Activated B cell treated with CpG ODN at 0.5 μM for 24 hours (primary cell): ENCODE measurements at regions not wholly inside any gene's neighbourhood (a gene's known extent, or its start where the extent isn't known, plus 50 kb on each side); places are given as distances from the start of the nearest gene placed in this dataset.
"Not testable (repeated sequence)": the region's sequence is repeated elsewhere in the genome, so short reads cannot be mapped to it uniquely, and the experiment has no call there.

ENCODE experiments used
- ATAC-seq: fragments of 200-7000 bp; cut with Tn5 transposase; one replicate; pipeline ENCODE4 v1.10.0; 2021; ENCODE audit warnings: low read depth, mild to moderate bottlenecking, moderate library complexity
- CTCF ChIA-PET: fragments of 350-600 bp; sonication (Branson Sonifier 250); formaldehyde crosslinking; loops from one replicate; lab custom pipeline; 2021; ENCODE audit warnings: antibody characterized with exemption; lab: Charles Lee
- POLR2A ChIA-PET: fragments of 350-600 bp; sonication (Branson Sonifier 250); formaldehyde crosslinking; loops from one replicate; lab custom pipeline; 2021; ENCODE audit warnings: antibody characterized with exemption; lab: Charles Lee
- DNase-seq: peaks from one replicate; pipeline ENCODE4 v3.0.0; 2022
- H3K27ac Mint-ChIP-seq: one replicate; pipeline ENCODE4 v1.8.0; 2020; ENCODE audit warnings: mixed read lengths
- H3K27me3 Mint-ChIP-seq: one replicate; pipeline ENCODE4 v1.8.0; 2021; ENCODE audit warnings: mixed read lengths
- H3K36me3 Mint-ChIP-seq: one replicate; pipeline ENCODE4 v1.8.0; 2021; ENCODE audit warnings: low read depth, mixed read lengths
- H3K4me1 Mint-ChIP-seq: one replicate; pipeline ENCODE4 v1.8.0; 2021; ENCODE audit warnings: mixed read lengths
- H3K4me3 Mint-ChIP-seq: one replicate; pipeline ENCODE4 v1.8.0; 2020; ENCODE audit warnings: mild to moderate bottlenecking, mixed read lengths
- H3K9me3 Mint-ChIP-seq: one replicate; pipeline ENCODE4 v1.8.0; 2020; ENCODE audit warnings: mixed read lengths
- intact Hi-C: fragments of 100-400 bp; cut with micrococcal nuclease; formaldehyde crosslinking; loops from one replicate; pipeline ENCODE4 v1.15.1; 2024
- TF ChIP-seq, protein P1 (sequence below): fragments of 200-600 bp; IDR thresholded peaks from one replicate; pipeline ENCODE4 v1.8.0; 2022; ENCODE audit warnings: antibody characterized with exemption, mild to moderate bottlenecking

DNA sequence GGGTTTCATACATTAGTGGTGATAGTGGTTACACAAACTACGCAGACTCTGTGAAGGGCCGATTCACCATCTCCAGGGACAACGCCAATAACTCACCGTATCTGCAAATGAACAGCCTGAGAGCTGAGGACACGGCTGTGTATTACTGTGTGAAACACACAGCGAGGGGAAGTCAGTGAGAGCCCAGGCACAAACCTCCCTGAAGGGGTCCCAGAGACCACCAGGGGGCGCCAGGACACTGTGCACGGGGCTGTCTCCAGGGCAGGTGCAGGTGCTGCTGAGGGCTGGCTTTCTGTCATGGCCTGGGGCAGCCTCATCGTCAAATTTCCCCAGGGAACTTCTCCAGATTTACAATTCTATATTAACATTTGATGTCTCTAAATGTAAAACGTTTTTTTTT, 184.6 kb upstream of the TP53TG3C start:
- H3K9me3 Mint-ChIP-seq, ATAC-seq, POLR2A ChIA-PET, H3K4me3 Mint-ChIP-seq, intact Hi-C loops, H3K27ac Mint-ChIP-seq, H3K4me1 Mint-ChIP-seq, H3K36me3 Mint-ChIP-seq, CTCF ChIA-PET, H3K27me3 Mint-ChIP-seq: not testable (repeated sequence)
- DNase-seq = peak; percentile 25

DNA sequence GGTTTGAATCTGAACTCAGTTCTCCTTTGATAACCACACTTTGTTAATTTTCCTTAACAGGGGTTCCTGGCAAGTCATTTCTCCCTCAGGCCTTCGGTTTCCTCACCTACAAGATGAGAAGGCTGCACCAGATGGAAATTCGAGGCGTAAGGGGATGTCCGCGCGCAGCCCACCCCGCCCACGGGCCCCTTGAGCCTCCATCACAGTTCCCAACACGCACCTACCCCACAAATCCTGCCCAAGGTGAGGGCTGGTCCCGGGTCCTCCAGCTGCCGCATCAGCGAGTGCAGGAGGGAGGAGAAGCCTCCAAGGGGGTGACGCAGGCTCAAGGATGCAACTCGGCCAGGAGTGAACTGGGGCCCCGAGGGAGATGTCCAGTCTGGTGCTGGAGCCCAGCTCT, 166.9 kb upstream of the TP53TG3C start:
- H3K36me3 Mint-ChIP-seq, H3K4me3 Mint-ChIP-seq, ATAC-seq, intact Hi-C loops, POLR2A ChIA-PET, H3K27ac Mint-ChIP-seq, H3K9me3 Mint-ChIP-seq, H3K4me1 Mint-ChIP-seq, H3K27me3 Mint-ChIP-seq, DNase-seq, CTCF ChIA-PET: not testable (repeated sequence)

DNA sequence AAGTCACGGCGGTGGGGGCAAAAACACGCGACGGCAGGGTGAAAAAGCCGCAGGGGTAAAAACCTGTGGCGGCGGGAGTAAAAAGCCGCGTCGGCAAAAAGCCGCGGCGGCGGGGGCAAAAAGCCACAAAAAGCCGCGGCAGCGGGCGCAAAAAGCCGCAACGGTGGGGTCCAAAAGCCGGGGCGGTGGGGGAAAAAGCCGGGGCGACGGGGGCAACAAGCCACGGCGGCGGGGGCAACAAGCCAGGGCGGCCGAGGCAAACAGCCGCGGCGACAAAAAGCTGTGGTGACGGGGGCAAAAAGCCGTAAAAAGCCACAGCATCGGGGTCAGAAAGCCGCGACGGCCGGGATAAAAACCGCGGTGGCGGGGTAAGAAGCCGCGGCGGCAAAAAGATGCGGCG, 166.1 kb upstream of the TP53TG3C start:
- H3K27ac Mint-ChIP-seq, intact Hi-C loops, H3K27me3 Mint-ChIP-seq, H3K9me3 Mint-ChIP-seq, H3K4me1 Mint-ChIP-seq, POLR2A ChIA-PET, H3K4me3 Mint-ChIP-seq, DNase-seq, H3K36me3 Mint-ChIP-seq, CTCF ChIA-PET, ATAC-seq: not testable (repeated sequence)

DNA sequence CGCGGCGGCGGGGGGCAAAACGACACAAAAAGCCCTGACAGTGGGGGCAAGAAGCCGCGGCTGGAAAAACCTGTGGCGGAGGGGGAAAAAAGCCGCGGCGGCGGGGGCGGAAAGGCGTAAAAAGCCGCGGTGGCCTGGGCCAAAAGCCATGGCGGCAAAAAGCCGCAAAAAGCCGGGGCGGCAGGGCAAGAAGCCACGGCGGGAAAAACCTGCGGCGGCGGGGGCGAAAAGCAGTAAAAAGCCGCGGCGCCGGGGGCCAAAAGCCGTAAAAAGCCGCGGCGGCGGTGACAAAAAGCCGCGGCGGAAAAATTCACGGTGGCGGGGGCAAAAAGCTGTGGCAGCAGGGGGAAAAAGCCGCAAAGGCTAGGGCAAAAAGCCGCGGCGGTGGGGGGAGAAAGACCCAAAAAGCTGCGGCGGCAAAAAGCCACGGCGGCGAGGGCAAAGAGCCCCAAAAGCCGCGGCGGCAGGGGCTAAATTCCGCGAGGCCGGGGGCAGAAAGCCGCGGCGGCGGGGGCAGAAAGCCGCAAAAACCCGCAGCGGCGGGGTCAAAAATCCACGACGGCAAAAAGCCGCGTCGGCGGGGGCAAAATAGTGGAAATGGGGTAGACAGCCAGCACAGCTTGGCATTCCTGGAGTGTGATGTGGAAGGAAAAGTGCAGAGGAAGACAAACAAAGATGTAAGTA, 165.2 kb upstream of the TP53TG3C start:
- CTCF ChIA-PET, H3K4me3 Mint-ChIP-seq, H3K36me3 Mint-ChIP-seq, ATAC-seq, H3K27me3 Mint-ChIP-seq, H3K27ac Mint-ChIP-seq, POLR2A ChIA-PET, intact Hi-C loops, H3K9me3 Mint-ChIP-seq, DNase-seq, H3K4me1 Mint-ChIP-seq: not testable (repeated sequence)

DNA sequence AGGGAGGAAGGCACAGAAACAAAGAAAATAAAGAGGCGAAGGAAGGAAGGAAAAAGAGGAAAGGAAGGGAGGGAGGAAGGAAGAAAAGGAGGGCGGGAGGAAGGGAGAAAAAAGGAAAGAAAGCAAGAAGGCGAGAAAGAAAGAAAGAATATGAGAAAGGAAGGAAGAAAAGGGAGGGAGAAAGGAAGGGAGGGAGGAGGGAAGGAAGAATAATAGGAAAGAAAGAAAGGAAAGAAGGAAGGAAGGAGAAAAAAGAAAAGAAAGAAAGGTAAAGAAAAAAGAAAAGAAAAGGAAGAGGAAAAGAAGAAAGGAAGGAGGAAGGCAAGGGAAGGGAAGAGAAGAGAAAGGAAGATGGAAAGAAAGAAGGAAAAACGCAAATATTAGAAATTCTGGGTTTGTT, 145.2 kb upstream of the TP53TG3C start:
- POLR2A ChIA-PET = not testable (repeated sequence)

DNA sequence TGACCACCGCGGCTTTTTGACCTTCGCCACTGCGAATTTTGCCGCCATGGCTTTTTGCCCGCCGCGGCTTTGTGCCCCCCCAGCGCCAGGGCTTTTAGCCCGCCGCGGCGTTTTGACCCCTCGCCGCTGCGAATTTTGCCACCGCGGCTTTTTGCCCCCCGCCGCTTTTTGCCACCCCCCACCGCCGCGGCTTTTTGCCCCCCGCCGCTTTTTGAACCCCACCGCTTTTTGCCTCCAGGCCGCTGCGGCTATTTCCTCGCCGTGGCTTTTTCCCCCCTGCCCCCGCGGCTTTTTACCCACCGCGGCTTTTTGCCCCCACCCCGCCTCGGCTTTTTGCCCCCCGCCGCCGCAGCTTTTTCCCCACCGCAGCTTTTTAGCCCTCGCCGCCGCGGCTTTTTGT, 134.8 kb upstream of the TP53TG3C start:
- ATAC-seq (no peak), DNase-seq (no peak)
- CTCF ChIA-PET = no interaction called here
- TF ChIP-seq, protein P1, sequence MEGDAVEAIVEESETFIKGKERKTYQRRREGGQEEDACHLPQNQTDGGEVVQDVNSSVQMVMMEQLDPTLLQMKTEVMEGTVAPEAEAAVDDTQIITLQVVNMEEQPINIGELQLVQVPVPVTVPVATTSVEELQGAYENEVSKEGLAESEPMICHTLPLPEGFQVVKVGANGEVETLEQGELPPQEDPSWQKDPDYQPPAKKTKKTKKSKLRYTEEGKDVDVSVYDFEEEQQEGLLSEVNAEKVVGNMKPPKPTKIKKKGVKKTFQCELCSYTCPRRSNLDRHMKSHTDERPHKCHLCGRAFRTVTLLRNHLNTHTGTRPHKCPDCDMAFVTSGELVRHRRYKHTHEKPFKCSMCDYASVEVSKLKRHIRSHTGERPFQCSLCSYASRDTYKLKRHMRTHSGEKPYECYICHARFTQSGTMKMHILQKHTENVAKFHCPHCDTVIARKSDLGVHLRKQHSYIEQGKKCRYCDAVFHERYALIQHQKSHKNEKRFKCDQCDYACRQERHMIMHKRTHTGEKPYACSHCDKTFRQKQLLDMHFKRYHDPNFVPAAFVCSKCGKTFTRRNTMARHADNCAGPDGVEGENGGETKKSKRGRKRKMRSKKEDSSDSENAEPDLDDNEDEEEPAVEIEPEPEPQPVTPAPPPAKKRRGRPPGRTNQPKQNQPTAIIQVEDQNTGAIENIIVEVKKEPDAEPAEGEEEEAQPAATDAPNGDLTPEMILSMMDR = no peak
- H3K27me3 Mint-ChIP-seq = no peaks in the 10 kb centered on the region
- intact Hi-C loops = no loop called here
- H3K4me3 Mint-ChIP-seq = no peak overlapping the region
- POLR2A ChIA-PET = no interaction called here
- H3K4me1 Mint-ChIP-seq = no peaks in the 10 kb centered on the region
- H3K9me3 Mint-ChIP-seq = no peaks in the 10 kb centered on the region
- H3K36me3 Mint-ChIP-seq = no peaks in the 10 kb centered on the region
- no peak overlapping the region for H3K27ac Mint-ChIP-seq

More for the DNA sequence above, 145.2 kb upstream of the TP53TG3C start:
- H3K9me3 Mint-ChIP-seq, ATAC-seq, intact Hi-C loops, DNase-seq, H3K4me3 Mint-ChIP-seq, H3K27me3 Mint-ChIP-seq, H3K4me1 Mint-ChIP-seq, CTCF ChIA-PET, H3K27ac Mint-ChIP-seq, H3K36me3 Mint-ChIP-seq: not testable (repeated sequence)

DNA sequence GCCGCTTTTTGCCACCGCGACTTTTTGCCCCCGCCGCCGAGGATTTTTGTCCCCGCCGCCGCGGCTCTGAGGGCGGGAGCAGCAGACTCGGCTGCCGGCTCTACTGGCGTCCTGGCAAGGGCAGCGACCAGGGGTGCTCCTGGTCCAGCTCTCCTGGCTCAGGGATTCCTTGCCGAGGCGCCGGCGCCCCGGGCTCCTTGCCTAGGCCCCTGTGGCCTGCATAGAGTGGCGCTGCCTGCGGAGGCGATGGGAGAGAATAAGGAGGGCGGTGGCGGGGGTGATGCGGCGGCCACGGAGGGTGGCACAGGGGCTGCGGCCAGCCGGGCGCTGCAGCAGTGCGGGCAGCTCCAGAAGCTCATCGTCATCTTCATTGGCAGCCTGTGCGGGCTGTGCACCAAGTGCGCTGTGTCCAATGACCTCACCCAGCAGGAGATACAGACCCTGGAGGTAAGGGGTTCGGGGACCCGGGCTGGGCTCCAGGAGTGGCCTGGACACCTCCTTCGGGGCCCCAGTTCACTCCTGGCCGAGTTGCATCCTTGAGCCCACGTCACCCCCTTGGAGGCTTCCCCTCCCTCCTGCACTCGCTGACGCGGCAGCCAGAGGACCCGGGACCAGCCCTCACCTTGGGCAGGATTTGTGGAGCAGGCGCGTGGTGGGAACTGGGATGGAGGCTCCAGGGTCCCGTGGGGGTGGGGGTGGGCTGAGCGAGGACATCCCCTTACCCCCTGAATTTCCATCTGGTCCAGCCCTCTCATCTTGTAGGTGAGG, 134.2 kb upstream of the TP53TG3C start:
- ATAC-seq, intact Hi-C loops, DNase-seq, H3K36me3 Mint-ChIP-seq, POLR2A ChIA-PET, H3K27ac Mint-ChIP-seq, H3K4me3 Mint-ChIP-seq, H3K9me3 Mint-ChIP-seq, H3K27me3 Mint-ChIP-seq, H3K4me1 Mint-ChIP-seq, CTCF ChIA-PET: not testable (repeated sequence)

DNA sequence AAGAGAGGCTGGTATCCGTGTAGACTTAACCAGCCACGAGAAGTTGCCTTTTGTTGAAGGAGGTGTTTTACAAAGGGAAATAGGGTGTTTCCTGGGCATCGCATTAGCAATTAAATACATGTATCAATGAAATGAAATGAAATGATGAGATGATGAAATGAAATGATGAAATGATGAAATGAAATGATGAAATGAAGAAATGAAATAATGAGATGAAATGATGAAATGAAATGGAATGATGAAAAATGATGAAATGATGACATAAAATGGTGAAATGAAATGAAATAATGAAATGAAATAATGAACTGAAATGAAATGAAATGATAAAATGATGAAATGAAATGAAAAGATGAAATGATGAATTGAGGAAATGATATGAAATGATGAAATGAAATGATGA, 131.3 kb upstream of the TP53TG3C start:
- H3K27ac Mint-ChIP-seq, H3K36me3 Mint-ChIP-seq, H3K4me3 Mint-ChIP-seq, POLR2A ChIA-PET, intact Hi-C loops, CTCF ChIA-PET, H3K27me3 Mint-ChIP-seq, H3K4me1 Mint-ChIP-seq, DNase-seq, ATAC-seq, H3K9me3 Mint-ChIP-seq: not testable (repeated sequence)

DNA sequence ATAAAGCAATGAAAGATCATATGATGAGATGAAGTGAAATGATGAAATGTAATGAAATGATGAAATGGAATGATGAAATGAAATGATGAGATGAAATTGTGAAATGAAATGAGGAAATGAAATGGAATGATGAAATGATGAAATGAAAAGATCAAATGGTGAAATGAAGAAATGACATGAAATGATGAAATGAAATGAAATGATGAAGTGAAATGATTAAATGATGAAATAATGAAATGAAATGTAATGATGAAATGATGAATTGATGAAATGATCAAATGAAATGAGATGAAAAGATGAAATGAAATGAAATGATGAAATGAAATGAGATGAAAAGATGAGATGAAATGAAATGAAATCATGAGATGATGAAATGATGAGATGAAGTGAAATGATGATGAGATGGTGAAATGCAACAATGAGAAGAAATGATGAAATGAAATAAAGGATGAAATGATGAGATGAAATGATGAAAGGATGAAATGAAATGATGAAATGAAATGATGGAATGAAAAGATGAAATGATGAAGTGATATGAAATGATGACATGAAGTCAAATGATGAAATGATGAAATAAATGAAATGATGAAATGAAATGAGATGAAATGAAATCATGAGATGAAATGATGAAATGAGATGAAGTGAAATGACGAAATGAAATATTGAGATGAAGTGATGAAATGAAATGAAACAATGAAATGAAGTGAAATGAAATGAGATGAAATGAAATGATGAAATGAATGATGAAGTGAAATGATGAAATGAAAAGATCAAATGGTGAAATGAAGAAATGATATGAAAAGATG, 130.5 kb upstream of the TP53TG3C start:
- intact Hi-C loops, H3K9me3 Mint-ChIP-seq, H3K4me3 Mint-ChIP-seq, H3K4me1 Mint-ChIP-seq, H3K27ac Mint-ChIP-seq, CTCF ChIA-PET, POLR2A ChIA-PET, H3K27me3 Mint-ChIP-seq, ATAC-seq, DNase-seq, H3K36me3 Mint-ChIP-seq: not testable (repeated sequence)

DNA sequence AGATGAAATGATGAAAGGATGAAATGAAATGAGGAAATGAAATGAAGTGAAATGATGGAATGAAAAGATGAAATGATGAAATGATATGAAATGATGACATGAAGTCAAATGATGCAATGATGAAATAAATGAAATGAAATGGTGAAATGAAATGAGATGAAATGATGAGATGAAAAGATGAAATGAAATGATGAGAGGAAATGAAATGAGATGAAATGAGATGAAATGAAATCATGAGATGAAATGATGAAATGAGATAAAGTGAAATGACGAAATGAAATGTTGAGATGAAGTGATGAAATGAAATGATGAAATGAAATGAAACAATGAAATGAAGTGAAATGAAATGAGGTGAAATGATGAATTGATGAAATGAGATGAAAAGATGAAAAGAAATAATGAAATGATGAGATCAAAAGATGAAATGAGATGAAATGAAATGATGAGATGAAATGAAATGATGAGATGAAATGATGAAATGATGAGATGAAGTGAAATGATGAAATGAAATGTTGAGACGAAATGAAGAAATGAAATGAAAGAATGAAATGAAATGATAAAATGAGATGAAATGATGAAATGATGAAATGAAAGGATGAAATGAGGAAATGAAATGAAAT, 129.5 kb upstream of the TP53TG3C start:
- intact Hi-C loops, H3K36me3 Mint-ChIP-seq, H3K9me3 Mint-ChIP-seq, ATAC-seq, DNase-seq, H3K4me3 Mint-ChIP-seq, POLR2A ChIA-PET, H3K27me3 Mint-ChIP-seq, H3K27ac Mint-ChIP-seq, CTCF ChIA-PET, H3K4me1 Mint-ChIP-seq: not testable (repeated sequence)
